ENCODE measurements at regions not wholly inside any gene's neighbourhood (a gene's known extent, or its start where the extent isn't known, plus 50 kb on each side); places are given as distances from the start of the nearest gene placed in this dataset.

GRCh38 chr10:28842321-28842720 lies 165.0 kb downstream of the BAMBI start:
- DNase-seq (ENCODE audit: low read depth): peak; percentile 55
- Histone ChIP-seq H3K27me3 (ENCODE audit: control insufficient read depth, insufficient read depth, low read length) (no peaks in the 10 kb centered on the region; the same call in none of the 2 replicates), H3K36me3 (ENCODE audit: control insufficient read depth, insufficient read depth, low read length) (no peaks in the 10 kb centered on the region), H3K4me3 (ENCODE audit: low read depth, low read length) (no peak overlapping the region)
- ChIA-PET POLR2A (no interaction called here), CTCF (no interaction called here)
- TF ChIP-seq CTCF (IDR thresholded peaks at IDR 0.05; ENCODE audit: insufficient read depth, low read depth, low read length): no peak

- Histone ChIP-seq H3K36me3 (ENCODE audit: control insufficient read depth, insufficient read depth, low read length) (no peaks in the 10 kb centered on the region), H3K4me3 (ENCODE audit: low read depth, low read length) (no peak overlapping the region), H3K27me3 (ENCODE audit: control insufficient read depth, insufficient read depth, low read length) (peaks cover 9% of the 10 kb centered on the region)
- TF ChIP-seq CTCF (IDR thresholded peaks at IDR 0.05; ENCODE audit: insufficient read depth, low read depth, low read length): no peak
- no peak for DNase-seq (ENCODE audit: low read depth)
- ChIA-PET CTCF (no interaction called here), POLR2A (no interaction called here)
Observed at GRCh38 chr10:28845009-28845682, 167.8 kb downstream of the BAMBI start.

- no peaks in the 10 kb centered on the region for H3K36me3 ChIP-seq (ENCODE audit: control insufficient read depth, insufficient read depth, low read length)
- TF ChIP-seq CTCF (IDR thresholded peaks at IDR 0.05; ENCODE audit: insufficient read depth, low read depth, low read length): no peak
- no peak overlapping the region for H3K4me3 ChIP-seq (ENCODE audit: low read depth, low read length)
- ChIA-PET POLR2A (interaction anchor here (0.6 kb wide), 1 partner anchor 210 kb away, joined by 3 read pairs; no protein-coding TSS in a partner anchor), CTCF (no interaction called here)
- DNase-seq (ENCODE audit: low read depth): no peak
- H3K27me3 ChIP-seq (ENCODE audit: control insufficient read depth, insufficient read depth, low read length): peaks cover 22% of the 10 kb centered on the region
Observed at GRCh38 chr10:28849309-28849708, 172.0 kb downstream of the BAMBI start.

- DNase-seq (ENCODE audit: low read depth): no peak
- ChIA-PET CTCF (interaction anchor here (0.6 kb wide), 1 partner anchor 1021 kb away, joined by 4 read pairs; no protein-coding TSS in a partner anchor), POLR2A (no interaction called here)
- H3K4me3 ChIP-seq (ENCODE audit: low read depth, low read length): no peak overlapping the region
- H3K27me3 ChIP-seq (ENCODE audit: control insufficient read depth, insufficient read depth, low read length): peaks cover 24% of the 10 kb centered on the region
- no peaks in the 10 kb centered on the region for H3K36me3 ChIP-seq (ENCODE audit: control insufficient read depth, insufficient read depth, low read length)
- no peak for TF ChIP-seq CTCF (IDR thresholded peaks at IDR 0.05; ENCODE audit: insufficient read depth, low read depth, low read length)
Observed at GRCh38 chr10:28849821-28850220, 172.5 kb downstream of the BAMBI start.

GRCh38 chr10:28850784-28851183 lies 173.5 kb downstream of the BAMBI start:
- CTCF ChIA-PET: no interaction called here
- POLR2A ChIA-PET: no interaction called here

More at GRCh38 chr10:28850784-28851183, 173.5 kb downstream of the BAMBI start:
- H3K36me3 ChIP-seq (ENCODE audit: control insufficient read depth, insufficient read depth, low read length): no peaks in the 10 kb centered on the region
- H3K4me3 ChIP-seq (ENCODE audit: low read depth, low read length): no peak overlapping the region
- TF ChIP-seq CTCF (IDR thresholded peaks at IDR 0.05; ENCODE audit: insufficient read depth, low read depth, low read length): no peak
- DNase-seq (ENCODE audit: low read depth): no peak
- H3K27me3 ChIP-seq (ENCODE audit: control insufficient read depth, insufficient read depth, low read length): peaks cover 24% of the 10 kb centered on the region

Data from BJ (cell line).